HG03460 (cell line): ENCODE measurements at regions not wholly inside any gene's neighbourhood (a gene's known extent, or its start where the extent isn't known, plus 50 kb on each side); places are given as distances from the start of the nearest gene placed in this dataset.
"Not testable (repeated sequence)": the region's sequence is repeated elsewhere in the genome, so short reads cannot be mapped to it uniquely, and the experiment has no call there.

Experiments used
- ATAC-seq: cut with Tn5 transposase; IDR thresholded peaks from one replicate; pipeline ENCODE4 v1.9.1; 2021; ENCODE audit not compliant: unreplicated experiment

DNA sequence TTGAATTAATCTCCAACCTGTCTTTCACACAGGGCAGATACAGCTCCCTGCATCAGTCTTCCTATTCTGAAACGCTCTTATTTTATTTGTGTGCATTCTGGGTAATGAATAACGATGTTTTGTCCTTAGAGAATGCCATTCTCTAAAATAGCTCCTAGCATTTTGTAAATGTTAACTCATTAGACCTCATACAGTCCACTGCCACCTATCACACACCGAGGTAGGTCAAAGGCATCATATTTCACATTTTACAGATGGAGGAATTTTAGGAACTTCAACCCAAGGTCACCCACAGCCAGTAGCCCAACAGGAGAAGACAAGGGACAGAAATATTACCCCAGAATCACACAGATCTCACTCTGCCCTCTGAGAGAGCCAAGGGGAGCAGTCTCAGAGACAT lies 455.4 kb upstream of the GYPC start:
- no peak for ATAC-seq

DNA sequence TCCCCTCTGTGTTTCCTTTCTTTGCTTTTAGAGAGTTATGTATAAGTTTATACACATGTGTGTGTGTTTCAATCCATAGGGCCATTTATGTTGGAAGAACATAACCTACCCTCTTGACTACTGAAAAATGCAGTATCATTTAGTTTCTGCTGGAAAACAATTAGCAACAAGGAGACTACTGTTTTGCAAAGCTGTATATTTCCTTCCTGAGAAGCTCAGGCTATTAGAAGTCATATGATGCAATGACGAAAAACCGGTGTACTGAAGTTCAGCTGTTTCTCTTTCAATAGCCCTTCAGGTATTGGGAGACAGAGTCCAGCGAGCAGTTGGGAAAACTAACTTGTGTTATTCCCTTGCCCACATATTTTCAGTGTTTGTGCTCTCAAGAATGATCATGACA lies 447.7 kb upstream of the GYPC start:
- no peak for ATAC-seq

DNA sequence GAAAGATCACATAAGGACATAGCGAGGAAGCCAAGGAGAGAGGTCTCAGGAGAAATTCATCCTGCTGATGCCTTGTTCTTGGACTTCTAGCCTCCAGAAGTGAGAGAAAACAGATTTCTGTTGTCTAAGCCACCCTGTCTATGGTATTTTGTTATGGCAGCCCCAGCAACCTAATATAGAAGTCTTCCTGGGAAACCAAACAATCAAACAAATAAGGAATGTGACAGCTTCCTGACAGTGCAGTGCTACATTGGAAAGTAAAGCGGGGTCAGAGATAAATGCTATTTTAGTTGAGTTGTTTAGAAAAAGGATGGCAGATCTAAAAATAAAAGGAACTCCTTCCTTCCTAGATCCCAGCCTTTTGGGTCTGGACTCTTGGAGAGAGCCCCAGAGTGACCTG lies 443.2 kb upstream of the GYPC start:
- ATAC-seq, result no peak

DNA sequence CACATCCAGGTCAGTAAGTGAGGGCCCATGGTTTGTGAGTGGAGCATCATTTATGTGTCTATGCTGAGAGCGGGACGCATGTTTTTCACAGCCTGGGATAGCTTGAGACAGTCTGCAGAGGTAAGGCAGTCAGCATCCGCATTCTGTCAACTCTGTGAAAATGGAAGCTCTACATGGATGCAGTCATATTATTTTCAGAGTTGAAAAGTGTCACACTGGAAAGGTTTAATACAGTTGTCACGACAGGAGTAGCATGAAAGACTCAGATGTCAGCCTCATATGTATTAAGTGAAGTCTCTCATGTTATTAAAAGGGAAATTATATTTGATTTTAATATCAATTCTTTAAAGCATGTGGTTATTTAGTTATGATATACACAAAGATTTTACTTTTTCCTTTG lies 436.9 kb upstream of the GYPC start:
- no peak for ATAC-seq

DNA sequence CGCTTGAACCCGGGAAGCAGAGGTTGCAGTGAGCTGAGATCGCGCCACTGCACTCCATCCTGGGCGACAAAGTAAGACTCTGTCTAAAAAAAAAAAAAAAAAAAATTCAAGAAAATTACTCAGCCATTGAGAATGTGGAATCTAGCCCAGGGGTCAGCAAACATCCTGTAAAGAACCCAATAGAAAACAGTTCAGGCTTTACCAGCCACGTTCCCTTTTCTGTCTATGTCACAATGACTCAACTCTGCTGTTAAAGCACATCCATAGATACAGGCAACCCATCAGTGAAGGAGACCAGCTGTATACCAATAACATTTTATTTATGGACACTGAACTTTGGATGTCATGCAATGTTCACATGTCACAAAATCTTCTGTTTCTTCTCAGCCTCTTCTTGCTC lies 435.6 kb upstream of the GYPC start:
- no peak for ATAC-seq

DNA sequence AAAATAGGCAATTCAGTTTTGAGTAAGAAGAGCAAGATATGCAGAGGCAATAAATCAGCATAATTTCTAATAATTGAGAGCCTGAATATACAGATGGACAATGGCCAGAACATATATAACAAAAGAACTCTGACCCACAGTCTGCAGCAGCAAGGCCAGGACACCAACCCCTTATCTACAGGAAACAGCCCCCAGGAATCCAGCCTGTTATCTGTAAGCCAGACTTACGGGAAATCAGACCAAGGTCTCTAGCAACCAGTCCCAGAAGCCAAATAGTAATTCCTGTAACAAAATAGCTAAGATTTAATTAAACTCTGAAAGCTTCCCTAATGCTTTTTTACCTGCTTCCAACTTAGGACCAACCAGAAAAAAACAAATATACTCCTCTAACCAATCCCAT lies 434.5 kb upstream of the GYPC start:
- no peak for ATAC-seq

DNA sequence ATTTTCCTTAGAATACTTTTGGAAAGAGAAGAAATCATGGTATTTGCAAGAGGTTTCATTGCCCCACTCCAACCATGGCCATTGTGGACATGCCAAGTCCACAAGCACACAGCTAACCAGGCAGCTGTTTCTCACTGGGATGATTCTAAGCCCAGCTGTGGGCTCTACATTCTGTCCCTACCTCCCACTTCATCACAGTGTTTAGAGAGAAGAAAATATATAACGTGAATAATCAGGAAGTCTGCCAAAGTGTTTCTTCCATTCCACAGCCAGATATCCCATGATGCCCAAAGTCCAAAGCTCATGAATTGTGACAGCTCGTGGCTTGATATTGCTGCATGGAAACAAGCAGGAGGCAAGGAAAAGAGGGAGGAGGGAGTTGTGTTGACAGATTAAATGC lies 433.7 kb upstream of the GYPC start:
- ATAC-seq, result no peak

DNA sequence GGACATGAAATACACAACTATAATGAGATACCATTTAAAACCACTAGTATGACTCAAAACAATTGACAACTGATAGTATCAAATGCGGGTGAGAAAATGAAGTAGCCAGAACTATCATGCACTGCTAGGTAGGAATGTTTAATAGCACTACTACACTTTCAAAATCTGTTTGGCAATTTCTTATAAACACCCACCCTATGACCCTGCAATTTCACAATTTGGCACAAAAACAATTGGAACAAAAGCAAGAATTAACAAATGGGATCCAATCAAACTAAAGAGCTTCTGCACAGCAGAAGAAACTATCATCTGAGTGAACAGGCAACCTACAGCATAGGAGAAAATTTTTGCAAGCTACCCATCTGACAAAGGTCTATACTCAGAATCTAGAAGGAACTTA lies 431.2 kb upstream of the GYPC start:
- no peak for ATAC-seq

DNA sequence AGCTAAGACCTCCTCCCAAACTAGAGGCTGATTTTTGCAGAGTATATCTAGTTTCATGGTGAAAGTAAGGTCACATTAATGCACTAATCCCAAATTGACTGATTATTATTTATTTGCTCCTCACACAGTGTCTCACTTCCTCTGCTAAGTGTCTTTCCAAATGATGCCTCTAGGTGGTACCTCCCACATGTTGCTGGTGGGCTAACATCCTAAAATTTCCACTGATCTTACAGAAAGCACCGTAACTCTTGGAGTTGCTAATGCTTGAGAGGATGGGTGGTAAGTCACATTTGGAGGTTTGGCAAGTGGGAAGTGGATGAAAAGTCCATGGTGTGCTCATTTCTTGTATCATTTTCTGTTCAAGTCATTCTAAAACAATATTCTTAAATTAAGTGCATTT lies 428.7 kb upstream of the GYPC start:
- ATAC-seq, result no peak

DNA sequence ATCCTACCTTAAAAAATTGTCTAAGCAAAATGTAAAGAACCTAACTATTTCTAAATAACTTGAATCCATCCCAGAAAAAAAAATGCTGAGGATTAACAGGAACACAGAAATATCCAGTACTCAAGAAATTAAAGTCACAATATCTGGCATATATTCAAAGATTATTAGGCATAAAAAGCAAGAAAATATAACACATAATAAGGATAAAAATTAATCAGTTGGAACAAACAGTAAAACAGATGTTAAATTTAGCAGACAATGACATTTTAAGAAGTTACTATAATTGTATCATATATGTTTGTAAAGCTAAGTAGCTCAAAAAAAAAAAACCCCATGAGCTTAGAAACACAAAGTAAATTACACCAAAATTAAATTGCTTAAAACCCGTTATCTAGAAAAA lies 427.4 kb upstream of the GYPC start:
- no peak for ATAC-seq

DNA sequence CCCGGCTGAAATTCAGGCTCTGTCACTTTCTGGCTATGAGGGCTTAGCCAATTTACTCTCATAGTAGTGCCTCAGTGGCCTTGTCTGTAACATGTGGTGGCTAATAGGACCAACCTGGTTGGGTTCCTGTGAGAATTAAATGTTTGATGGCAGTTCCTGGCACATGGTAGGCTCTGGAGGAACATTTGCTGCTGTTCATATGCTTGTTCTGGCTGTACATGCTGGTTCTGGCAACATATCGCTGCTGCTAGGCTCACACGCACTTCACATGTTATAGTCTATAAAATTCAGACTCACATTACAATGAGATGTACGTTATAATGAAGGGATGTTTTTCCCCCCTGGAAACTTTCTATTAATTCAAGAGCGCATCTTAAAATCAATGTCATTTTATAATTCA lies 417.7 kb upstream of the GYPC start:
- no peak for ATAC-seq

DNA sequence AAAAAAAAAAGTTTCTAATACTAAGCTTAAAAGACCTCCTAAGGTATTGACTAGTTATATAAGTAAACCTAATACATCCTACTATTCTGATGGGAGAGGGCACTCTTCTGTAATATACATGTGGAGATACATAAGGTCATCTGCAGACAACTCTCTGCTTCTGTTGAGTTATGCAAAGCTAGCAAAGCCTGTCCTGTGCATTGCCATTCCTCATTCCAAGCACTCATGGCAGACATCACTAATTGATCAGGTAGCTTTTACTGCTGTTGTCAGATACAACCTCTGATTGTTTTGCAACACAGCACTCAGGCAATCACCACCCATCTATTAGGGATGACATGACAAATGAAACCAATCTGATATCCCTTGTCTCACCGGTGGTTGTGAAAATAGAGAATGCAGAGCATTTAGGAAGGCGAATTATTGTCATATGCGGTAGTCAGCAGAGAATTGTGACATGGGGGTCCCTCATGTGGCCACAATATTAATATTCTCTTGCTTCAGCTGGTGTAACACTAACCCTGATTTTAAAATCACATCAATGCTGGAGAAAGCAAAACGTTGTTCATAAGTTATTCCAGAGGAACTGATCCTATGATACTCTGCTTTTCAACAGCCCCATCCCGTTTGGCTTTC lies 416.5 kb upstream of the GYPC start:
- ATAC-seq, result no peak

DNA sequence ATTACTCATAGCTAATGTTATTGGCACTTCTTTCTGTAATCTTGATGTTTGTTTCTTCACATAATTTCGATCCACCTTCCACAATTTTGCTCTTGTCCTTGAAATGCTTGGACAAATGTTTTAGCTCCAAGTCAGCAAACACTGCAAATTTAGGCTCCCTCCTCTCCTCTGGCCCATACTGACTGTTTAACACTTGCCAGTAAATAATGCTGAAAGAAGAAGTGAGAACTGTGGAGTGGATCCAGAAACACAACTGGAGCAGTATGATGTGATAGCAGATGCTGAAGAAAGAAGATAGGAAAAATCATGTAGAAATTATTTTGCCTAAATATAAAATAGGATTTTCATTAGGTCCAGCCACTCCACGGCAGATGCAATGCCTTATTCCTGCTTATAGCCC lies 415.0 kb upstream of the GYPC start:
- ATAC-seq, result no peak

DNA sequence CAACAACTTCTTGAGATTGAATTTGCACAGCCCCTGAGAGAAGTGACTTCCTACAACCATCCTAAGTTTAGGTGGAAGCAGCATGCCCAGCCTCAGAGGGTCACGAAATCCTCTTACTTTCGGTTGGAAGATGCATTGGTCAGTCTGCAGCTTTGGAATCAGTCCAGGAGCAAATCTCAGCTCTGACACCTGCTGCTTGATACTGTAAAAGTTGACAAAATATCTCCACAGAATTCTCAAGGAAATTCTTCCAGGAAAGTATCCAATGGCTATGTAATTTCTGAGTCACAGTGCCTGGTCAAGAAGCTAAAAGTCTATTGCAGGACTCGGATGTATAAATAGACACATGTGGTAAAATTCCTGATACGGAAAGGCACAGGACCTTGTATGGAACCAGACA lies 414.5 kb upstream of the GYPC start:
- no peak for ATAC-seq

DNA sequence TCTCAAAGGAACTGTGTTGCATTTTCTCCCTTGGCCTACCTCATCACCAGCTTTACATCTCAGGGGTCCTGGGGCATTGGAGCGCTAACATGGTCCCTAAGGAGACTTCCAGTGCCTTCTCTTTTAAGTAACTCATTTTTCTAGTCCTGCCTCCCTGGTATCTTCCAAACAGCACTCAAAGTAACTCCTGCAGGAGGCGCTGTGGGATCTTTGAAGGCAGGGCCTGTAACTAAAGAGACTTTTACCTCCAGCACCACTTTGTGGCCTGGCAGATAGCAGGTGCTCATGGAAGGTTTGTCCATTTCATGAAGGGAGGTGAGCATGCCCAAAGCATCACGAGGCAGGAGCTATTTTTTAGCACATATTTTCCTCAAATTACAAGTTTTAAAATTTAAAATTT lies 411.0 kb upstream of the GYPC start:
- ATAC-seq, result no peak

DNA sequence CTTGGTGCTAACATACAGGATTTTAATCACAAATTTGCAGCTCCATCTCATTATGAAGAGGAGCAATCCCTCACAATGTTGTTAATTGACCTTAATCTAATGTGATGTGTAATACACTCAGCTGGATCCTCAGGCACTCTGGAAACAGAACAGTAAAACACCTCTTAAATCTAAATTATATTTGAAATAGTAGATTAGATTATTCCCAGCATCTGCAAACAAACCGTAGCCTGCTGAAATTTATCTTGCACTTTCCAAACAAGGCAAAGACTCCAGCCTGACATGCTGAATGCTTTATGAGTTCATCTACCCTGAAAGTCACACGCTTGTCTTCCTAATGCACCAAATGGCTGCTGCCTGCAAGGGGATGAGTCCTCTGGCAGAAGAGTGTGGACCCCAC lies 402.3 kb upstream of the GYPC start:
- no peak for ATAC-seq

DNA sequence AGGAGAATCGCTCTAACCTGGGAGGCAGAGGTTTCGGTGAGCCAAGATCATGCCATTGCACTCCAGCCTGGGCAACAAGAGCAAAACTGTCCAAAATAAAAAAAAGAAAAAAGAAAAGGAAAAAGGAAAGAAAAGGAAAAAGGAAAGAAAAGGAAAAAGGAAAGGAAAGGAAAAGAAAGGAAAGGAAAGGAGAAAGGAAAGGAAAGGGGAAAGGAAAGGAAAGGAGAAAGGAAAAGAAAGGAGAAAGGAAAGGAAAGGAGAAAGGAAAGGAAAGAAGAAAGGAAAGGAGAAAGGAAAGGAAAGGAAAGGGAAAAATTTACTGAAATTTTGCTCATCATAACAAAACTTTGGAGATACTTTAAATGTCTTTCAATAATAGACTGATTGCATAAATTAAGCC lies 391.3 kb upstream of the GYPC start:
- ATAC-seq, result no peak

DNA sequence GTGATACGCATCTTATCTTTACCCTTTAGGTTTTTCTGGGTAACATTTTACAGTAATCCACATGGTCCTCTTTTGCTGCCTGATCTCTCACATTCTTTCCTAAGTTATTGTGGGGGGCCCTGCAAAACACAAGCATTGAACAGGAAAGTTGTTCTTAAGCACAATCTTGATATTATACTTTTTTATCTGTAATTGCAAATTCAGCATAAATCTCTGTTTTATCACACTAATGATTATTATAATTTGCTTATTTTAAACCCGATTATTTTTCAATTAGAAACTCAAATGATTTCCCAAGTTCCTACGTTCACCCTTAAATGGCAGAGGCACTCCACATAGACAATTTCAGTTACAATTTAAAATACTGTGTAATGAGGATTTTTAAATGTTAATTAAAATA lies 386.0 kb upstream of the GYPC start:
- ATAC-seq, result no peak

DNA sequence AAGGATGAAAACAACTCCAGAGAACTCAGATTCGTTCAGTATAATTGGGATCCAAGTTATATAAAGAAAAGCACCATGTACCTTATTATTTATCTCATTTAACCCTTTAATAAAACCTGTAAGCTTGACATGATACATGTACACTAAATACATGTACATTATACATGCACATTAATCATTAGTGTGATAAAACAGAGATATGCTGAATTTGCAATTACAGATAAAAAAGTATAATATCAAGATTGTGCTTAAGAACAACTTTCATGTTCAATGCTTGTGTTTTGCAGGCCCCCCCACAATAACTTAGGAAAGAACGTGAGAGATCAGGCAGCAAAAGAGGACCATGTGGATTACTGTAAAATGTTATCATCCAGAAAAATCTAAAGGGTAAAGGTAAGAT lies 385.4 kb upstream of the GYPC start:
- no peak for ATAC-seq

DNA sequence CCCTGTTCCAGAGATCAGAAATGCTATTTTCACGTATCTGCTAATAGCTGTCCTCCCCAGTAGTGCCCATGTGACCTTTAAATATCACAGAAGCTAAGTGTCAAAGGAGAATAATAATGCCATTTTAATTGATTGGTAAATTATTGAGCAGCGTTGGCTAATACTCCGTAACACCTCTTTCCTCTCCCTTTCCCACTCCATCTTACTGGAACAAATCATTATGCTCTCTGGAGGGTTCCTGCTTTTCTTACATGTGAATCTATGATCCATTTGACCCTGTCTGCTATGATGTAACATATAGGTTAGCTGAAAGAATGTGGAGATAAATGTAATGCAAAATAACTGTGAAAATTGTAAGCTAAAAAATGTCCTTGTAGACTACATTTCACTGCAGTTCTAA lies 383.6 kb upstream of the GYPC start:
- ATAC-seq, result no peak

DNA sequence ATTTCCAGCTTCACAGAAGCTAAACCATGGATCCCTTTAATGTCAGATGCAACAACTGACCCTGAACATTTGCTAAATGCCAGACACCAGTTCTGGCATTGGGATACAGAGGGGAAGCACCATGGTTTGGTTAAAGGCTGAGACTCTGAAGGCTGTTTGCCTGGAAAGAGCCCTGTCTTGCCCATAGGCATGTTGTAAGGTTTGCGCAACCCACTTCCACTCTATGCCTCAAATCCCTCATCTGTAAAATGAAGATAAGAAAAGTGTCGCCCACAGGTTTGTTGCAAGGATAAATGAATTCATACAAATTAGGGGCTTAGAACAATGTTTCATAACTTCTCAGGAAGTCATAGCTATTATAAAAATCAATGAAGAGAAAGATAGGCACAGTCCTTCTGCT lies 380.9 kb upstream of the GYPC start:
- no peak for ATAC-seq

DNA sequence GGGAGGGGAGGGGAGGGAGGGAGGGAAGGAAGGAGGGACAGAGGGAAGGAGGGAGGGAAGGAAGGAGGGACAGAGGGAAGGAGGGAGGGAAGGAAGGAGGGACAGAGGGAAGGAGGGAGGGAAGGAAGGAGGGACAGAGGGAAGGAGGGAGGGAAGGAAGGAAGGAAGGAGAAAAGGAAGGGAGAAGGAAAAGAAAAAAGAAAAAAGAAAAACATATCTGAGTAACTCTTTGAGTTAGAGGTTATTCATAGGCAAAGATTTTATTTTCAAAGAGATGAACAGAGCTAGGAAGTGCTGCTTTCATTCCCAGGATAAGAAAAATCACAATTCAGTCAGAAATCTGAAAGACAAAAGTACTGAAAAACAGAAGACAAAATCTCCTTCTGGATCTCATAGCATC lies 379.7 kb upstream of the GYPC start:
- not testable (repeated sequence) for ATAC-seq

DNA sequence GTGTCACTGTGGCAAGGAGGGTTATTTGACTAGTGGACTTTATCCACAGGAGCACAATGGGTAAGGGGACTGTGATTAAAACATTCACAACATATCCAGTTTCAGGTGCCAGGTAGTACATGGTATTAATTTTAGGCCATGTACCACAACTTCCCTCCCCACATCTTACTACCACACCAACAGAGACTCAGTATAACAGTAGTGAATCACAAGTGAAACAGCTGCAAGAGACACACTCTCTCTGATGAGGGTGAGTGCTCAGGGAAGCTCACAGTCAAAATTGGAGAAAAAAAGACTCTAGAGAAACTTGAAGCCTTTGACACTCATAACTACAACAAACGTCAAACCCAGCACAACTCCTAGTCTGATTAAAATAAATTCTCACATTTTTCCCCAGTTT lies 367.6 kb upstream of the GYPC start:
- no peak for ATAC-seq

DNA sequence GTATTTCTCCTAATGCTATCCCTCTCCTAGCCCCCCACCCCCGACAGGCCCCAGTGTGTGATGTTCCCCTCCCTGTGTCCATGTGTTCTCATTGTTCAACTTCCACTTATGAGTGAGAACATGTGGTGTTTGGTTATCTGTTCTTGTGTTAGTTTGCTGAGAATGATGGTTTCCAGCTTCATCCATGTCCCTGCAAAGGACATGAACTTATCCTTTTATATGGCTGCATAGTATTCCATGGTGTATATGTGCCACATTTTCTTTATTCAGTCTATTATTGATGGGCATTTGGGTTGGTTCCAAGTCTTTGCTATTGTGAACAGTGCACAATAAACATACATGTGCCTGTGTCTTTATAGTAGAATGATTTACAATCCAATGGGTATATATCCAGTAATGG lies 362.0 kb upstream of the GYPC start:
- ATAC-seq, result not testable (repeated sequence)
